ENCODE measurements at regions not wholly inside any gene's neighbourhood (a gene's known extent, or its start where the extent isn't known, plus 50 kb on each side); places are given as distances from the start of the nearest gene placed in this dataset.

GRCh38 chr5:61674378-61674777, 342.3 kb downstream of the ZSWIM6 start:
- DNase-seq (no peak), ATAC-seq (ENCODE audit: poor library complexity) (no peak)
- intact Hi-C loops (cut with DNase I) = no loop called here

GRCh38 chr5:61675015-61675692, 343.1 kb downstream of the ZSWIM6 start:
- intact Hi-C loops (cut with DNase I) = no loop called here
- no peak for DNase-seq
- no peak for ATAC-seq (ENCODE audit: poor library complexity)

- intact Hi-C loops (cut with DNase I) = no loop called here
- DNase-seq = no peak
- no peak for ATAC-seq (ENCODE audit: poor library complexity)
Measured at GRCh38 chr5:61677220-61677619, 345.2 kb downstream of the ZSWIM6 start.

GRCh38 chr5:61678966-61679365, 346.9 kb downstream of the ZSWIM6 start:
- ATAC-seq (ENCODE audit: poor library complexity) (no peak), DNase-seq (no peak)
- intact Hi-C loops (cut with DNase I) = no loop called here

GRCh38 chr5:61679562-61679961, 347.5 kb downstream of the ZSWIM6 start:
- intact Hi-C loops (cut with DNase I) = no loop called here
- DNase-seq = no peak
- no peak for ATAC-seq (ENCODE audit: poor library complexity)

- ATAC-seq (ENCODE audit: poor library complexity) (no peak), DNase-seq (no peak)
- intact Hi-C loops (cut with DNase I) = no loop called here
Measured at GRCh38 chr5:61680247-61680646, 348.2 kb downstream of the ZSWIM6 start.

GRCh38 chr5:61683148-61683547, 351.1 kb downstream of the ZSWIM6 start:
- no peak for DNase-seq
- intact Hi-C loops (cut with DNase I) = no loop called here

GRCh38 chr5:61683926-61684325, 351.9 kb downstream of the ZSWIM6 start:
- no peak for ATAC-seq (ENCODE audit: poor library complexity)
- DNase-seq = no peak
- intact Hi-C loops (cut with DNase I) = no loop called here

More at GRCh38 chr5:61683148-61683547, 351.1 kb downstream of the ZSWIM6 start:
- no peak for ATAC-seq (ENCODE audit: poor library complexity)

- ATAC-seq (ENCODE audit: poor library complexity) = no peak
- intact Hi-C loops (cut with DNase I) = no loop called here
- no peak for DNase-seq
Measured at GRCh38 chr5:61686491-61687257, 354.6 kb downstream of the ZSWIM6 start.

GRCh38 chr5:61687371-61687770, 355.3 kb downstream of the ZSWIM6 start:
- no peak for ATAC-seq (ENCODE audit: poor library complexity)
- intact Hi-C loops (cut with DNase I) = no loop called here
- no peak for DNase-seq

GRCh38 chr5:61689153-61689846, 357.2 kb downstream of the ZSWIM6 start:
- ATAC-seq (ENCODE audit: poor library complexity) (no peak), DNase-seq (no peak)
- intact Hi-C loops (cut with DNase I) = no loop called here

GRCh38 chr5:61697809-61698558, 365.9 kb downstream of the ZSWIM6 start:
- DNase-seq = no peak
- intact Hi-C loops (cut with DNase I) = no loop called here
- ATAC-seq (ENCODE audit: poor library complexity) = no peak

- no peak for ATAC-seq (ENCODE audit: poor library complexity)
- DNase-seq = no peak
- intact Hi-C loops (cut with DNase I) = no loop called here
Measured at GRCh38 chr5:61701877-61702602, 370.0 kb downstream of the ZSWIM6 start.

GRCh38 chr5:61702784-61703183, 370.7 kb downstream of the ZSWIM6 start:
- intact Hi-C loops (cut with DNase I) = no loop called here
- ATAC-seq (ENCODE audit: poor library complexity) (no peak), DNase-seq (no peak)

GRCh38 chr5:61704289-61704688, 372.2 kb downstream of the ZSWIM6 start:
- no peak for ATAC-seq (ENCODE audit: poor library complexity)
- intact Hi-C loops (cut with DNase I) = no loop called here

GRCh38 chr5:61706751-61707150, 374.7 kb downstream of the ZSWIM6 start:
- DNase-seq (no peak), ATAC-seq (ENCODE audit: poor library complexity) (no peak)
- intact Hi-C loops (cut with DNase I) = no loop called here

More at GRCh38 chr5:61704289-61704688, 372.2 kb downstream of the ZSWIM6 start:
- no peak for DNase-seq

- ATAC-seq (ENCODE audit: poor library complexity) = no peak
- intact Hi-C loops (cut with DNase I) = no loop called here
- no peak for DNase-seq
Measured at GRCh38 chr5:61719124-61719523, 387.1 kb downstream of the ZSWIM6 start.

GRCh38 chr5:61720829-61721228, 388.8 kb downstream of the ZSWIM6 start:
- intact Hi-C loops (cut with DNase I) = no loop called here
- ATAC-seq (ENCODE audit: poor library complexity) (no peak), DNase-seq (no peak)

Measured in Right ventricle myocardium superior (tissue), 1 donor.